Ectodermal cell (in vitro differentiated cells): ENCODE measurements at regions not wholly inside any gene's neighbourhood (a gene's known extent, or its start where the extent isn't known, plus 50 kb on each side); places are given as distances from the start of the nearest gene placed in this dataset.

Experiments
- H3K27ac ChIP-seq: 2 replicates; pipeline ENCODE4 v1.7.0; 2013; ENCODE audit warnings: mild to moderate bottlenecking, low read depth, low read length; ENCODE audit not compliant: insufficient read depth, poor library complexity, severe bottlenecking
- H3K27me3 ChIP-seq: 2 replicates; pipeline ENCODE4 v1.7.0; 2013; ENCODE audit warnings: mild to moderate bottlenecking, low read length; ENCODE audit not compliant: insufficient read depth, control insufficient read depth, poor library complexity, severe bottlenecking
- H3K36me3 ChIP-seq: one replicate; pipeline ENCODE4 v1.7.0; 2013; ENCODE audit warnings: low read length; ENCODE audit not compliant: control insufficient read depth, insufficient read depth
- H3K4me1 ChIP-seq: one replicate; pipeline ENCODE4 v1.7.0; 2013; ENCODE audit warnings: low read length; ENCODE audit not compliant: control insufficient read depth, insufficient read depth
- H3K4me3 ChIP-seq: 2 replicates; pipeline ENCODE4 v1.7.0; 2013; ENCODE audit warnings: low read depth, low read length, control low read depth; ENCODE audit not compliant: insufficient read depth
- H3K9me3 ChIP-seq: 2 replicates; pipeline ENCODE4 v1.7.0; 2013; ENCODE audit warnings: mild to moderate bottlenecking, low read length, moderate library complexity; ENCODE audit not compliant: control insufficient read depth
- WGBS, 2 experiments: methylation state at CpG; one replicate each; pipeline ENCODE4 v1.1.7; 2013; ENCODE audit warnings: missing lambda C conversion rate in 2 of 2; 5-methylcytosine and 5-hydroxymethylcytosine counted together

- WGBS, 2 experiments = 86 to 95% methylated on average over 2 of the region's 2 CpGs
- Histone ChIP-seq H3K36me3 (no peaks in the 10 kb centered on the region), H3K27me3 (no peaks in the 10 kb centered on the region), H3K9me3 (no peaks in the 10 kb centered on the region), H3K27ac (no peak overlapping the region), H3K4me3 (no peak overlapping the region), H3K4me1 (peaks cover 10% of the 10 kb centered on the region)
Observed at GRCh38 chr18:11307716-11308115, 158.3 kb upstream of the PIEZO2 start.

GRCh38 chr18:11305507-11305906 is 156.1 kb upstream of the PIEZO2 start:
- no peaks in the 10 kb centered on the region for H3K27me3 ChIP-seq
- H3K9me3 ChIP-seq = peaks cover 3% of the 10 kb centered on the region
- H3K36me3 ChIP-seq = no peaks in the 10 kb centered on the region
- WGBS, 2 experiments = 81 to 92% methylated on average over 2 of the region's 2 CpGs
- no peak overlapping the region for H3K4me3 ChIP-seq
- peak overlapping the region; percentile 20 for H3K27ac ChIP-seq
- H3K4me1 ChIP-seq = peaks cover 10% of the 10 kb centered on the region

- Histone ChIP-seq H3K4me3 (no peak overlapping the region), H3K36me3 (no peaks in the 10 kb centered on the region), H3K4me1 (peaks cover 10% of the 10 kb centered on the region), H3K27me3 (no peaks in the 10 kb centered on the region), H3K9me3 (peaks cover 3% of the 10 kb centered on the region), H3K27ac (peak overlapping the region; percentile 20)
- 74 to 84% methylated on average over 3 to 4 of the region's 4 CpGs for WGBS, 2 experiments
Observed at GRCh38 chr18:11304928-11305327, 155.6 kb upstream of the PIEZO2 start.

GRCh38 chr18:11296946-11297345 is 147.6 kb upstream of the PIEZO2 start:
- 93 to 96% methylated on average over 1 of the region's 1 CpG for whole genome bisulfite sequencing, 2 experiments
- no peak overlapping the region for H3K27ac ChIP-seq
- no peaks in the 10 kb centered on the region for H3K4me1 ChIP-seq
- H3K4me3 ChIP-seq = no peak overlapping the region
- no peaks in the 10 kb centered on the region for H3K27me3 ChIP-seq
- peaks cover 3% of the 10 kb centered on the region for H3K9me3 ChIP-seq
- H3K36me3 ChIP-seq = no peaks in the 10 kb centered on the region

GRCh38 chr18:11293794-11294193 is 144.4 kb upstream of the PIEZO2 start:
- Histone ChIP-seq H3K36me3 (no peaks in the 10 kb centered on the region), H3K4me1 (no peaks in the 10 kb centered on the region), H3K4me3 (no peak overlapping the region), H3K27ac (no peak overlapping the region), H3K9me3 (no peaks in the 10 kb centered on the region), H3K27me3 (no peaks in the 10 kb centered on the region)
- 88 to 93% methylated on average over 2 of the region's 2 CpGs for WGBS, 2 experiments

- H3K4me3 ChIP-seq = no peak overlapping the region
- 98 to 100% methylated on average over 3 of the region's 3 CpGs for WGBS, 2 experiments
- H3K27ac ChIP-seq = no peak overlapping the region
Observed at GRCh38 chr18:11290786-11291185, 141.4 kb upstream of the PIEZO2 start.

GRCh38 chr18:11289248-11289647 is 139.9 kb upstream of the PIEZO2 start:
- 83 to 91% methylated on average over 1 of the region's 1 CpG for WGBS, 2 experiments
- no peaks in the 10 kb centered on the region for H3K9me3 ChIP-seq
- no peaks in the 10 kb centered on the region for H3K36me3 ChIP-seq
- H3K4me1 ChIP-seq = no peaks in the 10 kb centered on the region
- no peak overlapping the region for H3K27ac ChIP-seq
- no peak overlapping the region for H3K4me3 ChIP-seq
- H3K27me3 ChIP-seq = no peaks in the 10 kb centered on the region

More at GRCh38 chr18:11290786-11291185, 141.4 kb upstream of the PIEZO2 start:
- no peaks in the 10 kb centered on the region for H3K36me3 ChIP-seq
- no peaks in the 10 kb centered on the region for H3K27me3 ChIP-seq
- no peaks in the 10 kb centered on the region for H3K9me3 ChIP-seq
- no peaks in the 10 kb centered on the region for H3K4me1 ChIP-seq

GRCh38 chr18:11288401-11288800 is 139.0 kb upstream of the PIEZO2 start:
- WGBS, 2 experiments = no CpG with 5 or more reads among the region's 1 CpG
- no peaks in the 10 kb centered on the region for H3K27me3 ChIP-seq
- no peak overlapping the region for H3K4me3 ChIP-seq
- H3K4me1 ChIP-seq = no peaks in the 10 kb centered on the region
- no peak overlapping the region for H3K27ac ChIP-seq
- H3K9me3 ChIP-seq = no peaks in the 10 kb centered on the region
- H3K36me3 ChIP-seq = no peaks in the 10 kb centered on the region

GRCh38 chr18:11286431-11286830 is 137.1 kb upstream of the PIEZO2 start:
- H3K9me3 ChIP-seq = no peaks in the 10 kb centered on the region
- H3K27ac ChIP-seq = no peak overlapping the region
- no peak overlapping the region for H3K4me3 ChIP-seq
- H3K36me3 ChIP-seq = no peaks in the 10 kb centered on the region
- no peaks in the 10 kb centered on the region for H3K27me3 ChIP-seq
- WGBS, 2 experiments = 95 to 98% methylated on average over 3 of the region's 3 CpGs
- H3K4me1 ChIP-seq = no peaks in the 10 kb centered on the region

GRCh38 chr18:11284811-11285210 is 135.4 kb upstream of the PIEZO2 start:
- 94 to 97% methylated on average over 4 of the region's 4 CpGs for WGBS, 2 experiments
- no peaks in the 10 kb centered on the region for H3K4me1 ChIP-seq
- H3K36me3 ChIP-seq = no peaks in the 10 kb centered on the region
- H3K4me3 ChIP-seq = no peak overlapping the region
- H3K9me3 ChIP-seq = no peaks in the 10 kb centered on the region
- no peak overlapping the region for H3K27ac ChIP-seq
- no peaks in the 10 kb centered on the region for H3K27me3 ChIP-seq

GRCh38 chr18:11284349-11284748 is 135.0 kb upstream of the PIEZO2 start:
- H3K27me3 ChIP-seq = no peaks in the 10 kb centered on the region
- H3K9me3 ChIP-seq = no peaks in the 10 kb centered on the region
- H3K4me1 ChIP-seq = no peaks in the 10 kb centered on the region
- no peak overlapping the region for H3K4me3 ChIP-seq
- WGBS, 2 experiments = 93 to 100% methylated on average over 2 to 3 of the region's 3 CpGs
- H3K27ac ChIP-seq = no peak overlapping the region
- no peaks in the 10 kb centered on the region for H3K36me3 ChIP-seq
